Nephron progenitor cell (in vitro differentiated cells): ENCODE measurements at regions not wholly inside any gene's neighbourhood (a gene's known extent, or its start where the extent isn't known, plus 50 kb on each side); places are given as distances from the start of the nearest gene placed in this dataset.

ENCODE experiments used
- DNase-seq: peaks from one replicate; pipeline ENCODE4 v3.0.0; 2021
- H3K27ac Mint-ChIP-seq: 2 replicates; pipeline ENCODE4 v1.8.0; 2021; ENCODE audit warnings: mild to moderate bottlenecking, moderate library complexity, mixed read lengths
- H3K27me3 Mint-ChIP-seq: 2 replicates; pipeline ENCODE4 v1.8.0; 2021; ENCODE audit warnings: mild to moderate bottlenecking, low read depth, mixed read lengths; ENCODE audit not compliant: poor library complexity
- H3K36me3 Mint-ChIP-seq: 2 replicates; pipeline ENCODE4 v1.8.0; 2021; ENCODE audit warnings: low read depth, mixed read lengths
- H3K4me1 Mint-ChIP-seq: 2 replicates; pipeline ENCODE4 v1.8.0; 2021; ENCODE audit warnings: mixed read lengths
- H3K4me3 Mint-ChIP-seq: 2 replicates; pipeline ENCODE4 v1.8.0; 2021; ENCODE audit warnings: mild to moderate bottlenecking, moderate library complexity, mixed read lengths
- H3K9me3 Mint-ChIP-seq: 2 replicates; pipeline ENCODE4 v1.8.0; 2021; ENCODE audit warnings: mild to moderate bottlenecking, moderate library complexity, mixed read lengths
- TF ChIP-seq, protein P1 (sequence below): fragments of 200-600 bp; sonication (generic); IDR thresholded peaks from 2 replicates; pipeline ENCODE4 v1.5.0; 2021; ENCODE audit warnings: antibody characterized with exemption

DNA sequence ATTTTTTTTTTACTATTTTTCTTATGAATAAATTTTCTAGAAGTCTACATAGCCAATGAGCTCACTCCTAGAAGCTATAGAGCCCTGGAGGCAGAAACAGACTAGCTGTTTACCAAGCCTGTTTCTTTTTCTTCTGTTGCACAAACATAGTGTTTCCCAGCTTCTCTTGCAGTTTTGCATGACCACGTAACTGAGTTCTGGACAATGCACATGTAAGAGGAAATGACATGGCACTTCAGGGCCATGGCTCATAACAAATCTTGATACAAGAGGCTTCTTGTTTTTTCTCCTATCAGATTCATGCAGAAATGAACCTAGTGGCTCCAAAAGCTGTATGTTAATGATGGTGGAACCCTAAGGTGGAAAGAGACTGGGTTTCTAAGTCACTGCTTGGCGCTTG is 127.4 kb downstream of the ZNF330 start:
- TF ChIP-seq, protein P1, sequence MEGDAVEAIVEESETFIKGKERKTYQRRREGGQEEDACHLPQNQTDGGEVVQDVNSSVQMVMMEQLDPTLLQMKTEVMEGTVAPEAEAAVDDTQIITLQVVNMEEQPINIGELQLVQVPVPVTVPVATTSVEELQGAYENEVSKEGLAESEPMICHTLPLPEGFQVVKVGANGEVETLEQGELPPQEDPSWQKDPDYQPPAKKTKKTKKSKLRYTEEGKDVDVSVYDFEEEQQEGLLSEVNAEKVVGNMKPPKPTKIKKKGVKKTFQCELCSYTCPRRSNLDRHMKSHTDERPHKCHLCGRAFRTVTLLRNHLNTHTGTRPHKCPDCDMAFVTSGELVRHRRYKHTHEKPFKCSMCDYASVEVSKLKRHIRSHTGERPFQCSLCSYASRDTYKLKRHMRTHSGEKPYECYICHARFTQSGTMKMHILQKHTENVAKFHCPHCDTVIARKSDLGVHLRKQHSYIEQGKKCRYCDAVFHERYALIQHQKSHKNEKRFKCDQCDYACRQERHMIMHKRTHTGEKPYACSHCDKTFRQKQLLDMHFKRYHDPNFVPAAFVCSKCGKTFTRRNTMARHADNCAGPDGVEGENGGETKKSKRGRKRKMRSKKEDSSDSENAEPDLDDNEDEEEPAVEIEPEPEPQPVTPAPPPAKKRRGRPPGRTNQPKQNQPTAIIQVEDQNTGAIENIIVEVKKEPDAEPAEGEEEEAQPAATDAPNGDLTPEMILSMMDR, result no peak
- peaks cover 3% of the 10 kb centered on the region for H3K27me3 Mint-ChIP-seq
- H3K36me3 Mint-ChIP-seq, result no peaks in the 10 kb centered on the region
- peaks cover 8% of the 10 kb centered on the region for H3K4me1 Mint-ChIP-seq
- no peaks in the 10 kb centered on the region for H3K9me3 Mint-ChIP-seq
- DNase-seq, result no peak
- no peak overlapping the region for H3K27ac Mint-ChIP-seq
- no peak overlapping the region for H3K4me3 Mint-ChIP-seq

DNA sequence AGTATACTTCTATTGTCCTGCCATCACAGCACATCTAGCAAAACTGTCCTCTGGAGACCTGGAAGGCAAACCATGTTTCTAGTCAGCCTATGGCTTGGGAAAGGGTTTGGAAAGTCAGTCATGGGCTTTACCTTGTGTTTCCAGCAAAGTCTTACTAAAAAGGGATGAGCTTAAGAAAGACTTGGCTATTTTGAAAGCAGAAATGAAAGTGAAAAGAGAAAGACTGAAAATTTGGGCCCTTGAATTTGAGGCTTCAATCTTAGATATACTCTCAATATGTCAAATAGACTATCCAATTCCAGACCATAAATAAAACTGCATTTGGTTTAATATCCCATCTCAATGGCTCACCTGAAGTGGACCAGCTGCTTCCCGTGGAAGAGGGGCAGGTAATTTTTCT is 127.9 kb downstream of the ZNF330 start:
- Mint-ChIP-seq H3K4me3 (no peak overlapping the region), H3K9me3 (no peaks in the 10 kb centered on the region), H3K27me3 (peaks cover 3% of the 10 kb centered on the region), H3K4me1 (peaks cover 13% of the 10 kb centered on the region), H3K27ac (no peak overlapping the region), H3K36me3 (no peaks in the 10 kb centered on the region)
- TF ChIP-seq, protein P1, result no peak
- no peak for DNase-seq

DNA sequence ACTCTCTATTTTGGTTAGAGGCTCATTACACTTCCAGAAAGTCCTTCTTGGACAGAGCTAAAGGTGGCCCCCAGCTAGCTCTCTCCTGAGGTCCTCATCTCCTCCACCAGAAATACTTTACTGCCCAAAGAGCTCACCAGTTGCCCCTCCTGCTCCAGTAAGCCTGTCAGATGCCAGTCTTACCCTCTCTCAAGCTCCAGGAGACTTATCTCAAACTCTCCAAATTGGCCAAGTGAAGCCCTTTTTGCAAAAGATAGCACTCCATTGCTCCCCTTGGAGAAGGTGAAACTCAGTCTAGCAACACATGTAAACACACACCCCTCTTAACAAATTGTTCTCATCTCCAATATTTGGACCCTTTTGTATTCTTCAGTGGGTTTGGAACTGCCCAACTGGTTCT is 128.5 kb downstream of the ZNF330 start:
- Mint-ChIP-seq H3K9me3 (no peaks in the 10 kb centered on the region), H3K4me3 (no peak overlapping the region), H3K4me1 (peaks cover 20% of the 10 kb centered on the region), H3K36me3 (no peaks in the 10 kb centered on the region), H3K27me3 (no peaks in the 10 kb centered on the region), H3K27ac (no peak overlapping the region)
- no peak for DNase-seq
- TF ChIP-seq, protein P1, result no peak

DNA sequence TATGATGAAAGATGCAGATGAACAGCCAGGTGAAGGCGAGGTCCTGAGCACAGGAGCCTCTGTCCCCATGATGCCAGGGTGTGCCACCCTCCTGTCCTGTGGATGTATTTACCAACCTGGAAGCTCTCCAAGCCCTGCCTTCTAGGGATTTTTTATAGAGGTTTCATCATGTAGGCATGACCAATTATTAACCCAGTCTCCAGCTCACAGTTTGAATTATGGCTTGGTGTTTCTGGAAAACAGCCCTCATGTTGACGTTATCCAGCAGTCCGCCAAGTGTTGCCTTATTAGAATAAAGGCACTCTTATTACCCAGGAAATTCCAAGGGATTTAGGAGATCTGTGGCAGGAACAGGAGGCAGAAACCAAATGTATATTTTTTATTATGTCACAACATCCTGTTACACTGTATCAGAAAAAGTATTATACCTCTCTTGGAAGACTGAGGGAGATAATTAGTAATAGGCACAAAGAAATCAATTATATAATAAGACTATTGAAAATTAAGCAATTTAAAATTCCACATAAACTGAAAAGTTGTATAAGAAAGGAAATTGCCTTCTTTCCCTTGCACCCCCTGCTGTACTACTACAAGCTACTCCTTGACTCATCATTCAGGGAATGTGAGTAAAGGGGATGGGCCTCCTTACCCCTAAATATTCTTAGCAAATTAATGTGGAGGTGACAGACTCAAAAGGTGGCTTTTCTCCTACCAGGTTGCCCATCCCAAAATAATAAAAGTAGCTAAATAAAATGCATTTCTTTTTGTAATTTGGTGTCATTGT is 129.6 kb downstream of the ZNF330 start:
- H3K4me3 Mint-ChIP-seq, result no peak overlapping the region
- H3K27me3 Mint-ChIP-seq, result no peaks in the 10 kb centered on the region
- H3K4me1 Mint-ChIP-seq, result peaks cover 20% of the 10 kb centered on the region
- H3K27ac Mint-ChIP-seq, result no peak overlapping the region
- no peaks in the 10 kb centered on the region for H3K36me3 Mint-ChIP-seq
- no peak for DNase-seq
- TF ChIP-seq, protein P1, result no peak
- H3K9me3 Mint-ChIP-seq, result no peaks in the 10 kb centered on the region

DNA sequence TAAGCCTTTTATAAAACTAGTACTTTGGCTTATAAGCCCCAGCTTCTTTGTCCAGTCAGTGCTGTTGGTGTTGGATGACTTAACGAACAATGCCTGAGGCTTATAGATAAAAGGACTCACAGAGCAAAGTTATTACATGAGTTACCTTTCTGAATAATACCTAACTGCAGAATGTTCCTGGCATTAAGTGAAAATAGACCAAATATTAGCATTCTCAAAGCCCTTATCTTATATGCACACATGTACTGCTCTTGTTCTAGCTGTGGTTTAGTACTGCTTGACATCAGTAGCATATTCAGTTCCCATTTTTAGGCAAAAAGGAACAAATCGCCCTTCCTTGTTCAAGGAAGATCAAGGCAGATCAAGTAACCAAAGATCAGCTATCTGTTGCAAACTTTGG is 131.6 kb downstream of the ZNF330 start:
- no peak for DNase-seq
- TF ChIP-seq, protein P1, result no peak
- Mint-ChIP-seq H3K36me3 (no peaks in the 10 kb centered on the region), H3K4me3 (no peak overlapping the region), H3K27me3 (no peaks in the 10 kb centered on the region), H3K9me3 (no peaks in the 10 kb centered on the region), H3K4me1 (peaks cover 31% of the 10 kb centered on the region), H3K27ac (no peak overlapping the region)

DNA sequence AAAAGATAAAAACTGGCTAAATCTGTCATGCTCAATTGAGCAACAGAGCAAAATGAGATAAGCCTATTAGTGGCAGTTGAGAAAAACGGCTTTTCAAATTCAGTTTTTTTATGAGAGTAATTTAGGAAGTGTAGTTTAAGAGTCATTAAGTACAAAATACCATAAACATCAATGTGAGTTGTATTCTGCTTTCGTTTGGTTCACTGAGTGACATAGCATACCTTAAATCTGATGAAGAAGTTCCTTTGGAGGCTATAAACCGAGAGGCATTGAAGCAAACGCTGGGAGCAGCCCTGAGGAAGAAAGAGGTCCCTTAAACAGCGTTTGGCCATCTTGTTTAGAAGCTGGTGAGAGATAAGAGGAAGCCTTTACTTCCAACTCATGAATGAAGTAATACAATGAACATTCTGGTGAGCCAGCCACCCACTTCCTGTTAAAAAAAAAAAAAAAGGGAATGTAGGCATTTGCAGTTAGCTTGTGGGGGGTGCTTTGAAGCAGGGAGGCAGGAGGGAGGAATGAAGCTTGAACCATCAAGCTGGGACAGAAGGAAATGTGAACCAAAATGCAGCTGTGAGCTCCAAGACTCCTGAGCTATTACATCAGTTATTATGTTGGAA is 132.3 kb downstream of the ZNF330 start:
- no peak for DNase-seq
- Mint-ChIP-seq H3K36me3 (no peaks in the 10 kb centered on the region), H3K4me3 (no peak overlapping the region), H3K4me1 (peaks cover 34% of the 10 kb centered on the region), H3K27ac (peak overlapping the region; percentile 9), H3K27me3 (no peaks in the 10 kb centered on the region), H3K9me3 (no peaks in the 10 kb centered on the region)
- TF ChIP-seq, protein P1, result no peak
